ENCODE measurements at regions not wholly inside any gene's neighbourhood (a gene's known extent, or its start where the extent isn't known, plus 50 kb on each side); places are given as distances from the start of the nearest gene placed in this dataset.

- no peak overlapping the region for H3K27ac ChIP-seq
- WGBS, 2 donors = 31 to 48% methylated on average over 3 of the region's 3 CpGs
- DNase-seq (no peak), ATAC-seq (no peak)
- TF ChIP-seq POLR2A (IDR thresholded peaks at IDR 0.05) (no peak), CTCF (IDR thresholded peaks at IDR 0.05) (no peak)
- no peaks in the 10 kb centered on the region for H3K27me3 ChIP-seq
- H3K4me1 ChIP-seq = no peaks in the 10 kb centered on the region
- intact Hi-C loops (cut with DNase I) = no loop called here
- no peaks in the 10 kb centered on the region for H3K36me3 ChIP-seq (replicated peaks in 1 of 2; ENCODE audit: insufficient read depth in 1 of 2, low read depth in 2 of 2)
- H3K4me3 ChIP-seq = no peak overlapping the region
- no peaks in the 10 kb centered on the region for H3K9me3 ChIP-seq
Measured at GRCh38 chr12:90520002-90520734, 434.8 kb downstream of the CCER1 start.

GRCh38 chr12:90519285-90519684 is 435.7 kb downstream of the CCER1 start:
- H3K27me3 ChIP-seq = no peaks in the 10 kb centered on the region
- H3K36me3 ChIP-seq (replicated peaks in 1 of 2; ENCODE audit: insufficient read depth in 1 of 2, low read depth in 2 of 2) = no peaks in the 10 kb centered on the region
- DNase-seq (no peak), ATAC-seq (no peak)
- H3K4me3 ChIP-seq = no peak overlapping the region
- H3K27ac ChIP-seq = no peak overlapping the region
- no peaks in the 10 kb centered on the region for H3K4me1 ChIP-seq
- no peaks in the 10 kb centered on the region for H3K9me3 ChIP-seq
- TF ChIP-seq POLR2A (IDR thresholded peaks at IDR 0.05) = no peak
- TF ChIP-seq CTCF (IDR thresholded peaks at IDR 0.05) = no peak
- intact Hi-C loops (cut with DNase I) = no loop called here

- no peaks in the 10 kb centered on the region for H3K36me3 ChIP-seq (replicated peaks in 1 of 2; ENCODE audit: insufficient read depth in 1 of 2, low read depth in 2 of 2)
- no peak for DNase-seq
- H3K4me3 ChIP-seq = no peak overlapping the region
- H3K4me1 ChIP-seq = no peaks in the 10 kb centered on the region
- H3K27me3 ChIP-seq = no peaks in the 10 kb centered on the region
- no peak for ATAC-seq
- WGBS, 2 donors = 47 to 72% methylated on average over 2 of the region's 2 CpGs
- no peak for TF ChIP-seq CTCF (IDR thresholded peaks at IDR 0.05)
- no peak for TF ChIP-seq POLR2A (IDR thresholded peaks at IDR 0.05)
- no peak overlapping the region for H3K27ac ChIP-seq
- intact Hi-C loops (cut with DNase I) = no loop called here
- H3K9me3 ChIP-seq = no peaks in the 10 kb centered on the region
Measured at GRCh38 chr12:90515199-90516175, 439.5 kb downstream of the CCER1 start.

GRCh38 chr12:90514325-90514724 is 440.7 kb downstream of the CCER1 start:
- no peak for DNase-seq
- intact Hi-C loops (cut with DNase I) = no loop called here
- ATAC-seq = no peak

More at GRCh38 chr12:90514325-90514724, 440.7 kb downstream of the CCER1 start:
- Histone ChIP-seq H3K9me3 (no peaks in the 10 kb centered on the region), H3K4me1 (no peaks in the 10 kb centered on the region), H3K27me3 (no peaks in the 10 kb centered on the region), H3K4me3 (no peak overlapping the region), H3K36me3 (replicated peaks in 1 of 2; ENCODE audit: insufficient read depth in 1 of 2, low read depth in 2 of 2) (no peaks in the 10 kb centered on the region), H3K27ac (no peak overlapping the region)
- WGBS, 2 donors = 19 to 25% methylated on average over 3 of the region's 3 CpGs
- no peak for TF ChIP-seq CTCF (IDR thresholded peaks at IDR 0.05)
- no peak for TF ChIP-seq POLR2A (IDR thresholded peaks at IDR 0.05)
